H1 (cell line): ENCODE measurements at regions not wholly inside any gene's neighbourhood (a gene's known extent, or its start where the extent isn't known, plus 50 kb on each side); places are given as distances from the start of the nearest gene placed in this dataset.

ENCODE experiments used
- CTCF ChIA-PET: fragments of 300-600 bp; sonication (Branson Sonifier 250); formaldehyde crosslinking; loops from one replicate; lab custom pipeline; 2021; ENCODE audit not compliant: partially characterized antibody; lab: Charles Lee
- POLR2A ChIA-PET: fragments of 300-600 bp; sonication (Branson Sonifier 250); formaldehyde crosslinking; loops from one replicate; lab custom pipeline; 2021; ENCODE audit warnings: inconsistent platforms; ENCODE audit not compliant: partially characterized antibody; lab: Charles Lee
- DNase-seq, 2 experiments: peaks; one replicate each; pipeline versions ENCODE4 v3.0.0 to v3.0.0-alpha.2; 2010 to 2022; ENCODE audit warnings: low spot score in 2 of 2, low read depth in 1 of 2, mixed read lengths in 1 of 2
- FAIRE-seq: peaks from 2 replicates; lab custom pipeline; 2011; peaks lifted over from hg19 to GRCh38; lab: Jason Lieb, UNC
- H2AFZ ChIP-seq: 2 replicates; pipeline ENCODE4 v1.8.1; 2012; ENCODE audit warnings: low read length, inconsistent platforms
- H2AK5ac ChIP-seq: 2 replicates; pipeline ENCODE4 v1.6.1; 2013; ENCODE audit warnings: low read depth, low read length
- H2BK120ac ChIP-seq: replicated peaks from 2 replicates; pipeline ENCODE3; 2013; ENCODE audit warnings: low read depth, low read length, inconsistent platforms
- H2BK12ac ChIP-seq: 2 replicates; pipeline ENCODE4 v1.6.1; 2013; ENCODE audit warnings: low read depth, low read length
- H2BK15ac ChIP-seq: 2 replicates; pipeline ENCODE4 v1.6.1; 2013; ENCODE audit warnings: low read length
- H2BK20ac ChIP-seq: 2 replicates; pipeline ENCODE4 v1.6.1; 2013; ENCODE audit warnings: low read length
- H2BK5ac ChIP-seq: 2 replicates; pipeline ENCODE4 v1.6.1; 2013; ENCODE audit warnings: low read depth, low read length
- H3K14ac ChIP-seq: 2 replicates; pipeline ENCODE4 v1.6.1; 2013; ENCODE audit warnings: inconsistent platforms; ENCODE audit not compliant: insufficient read length
- H3K18ac ChIP-seq: 2 replicates; pipeline ENCODE4 v1.6.1; 2013; ENCODE audit warnings: low read length; ENCODE audit errors: extremely low read depth
- H3K23ac ChIP-seq: 2 replicates; pipeline ENCODE4 v1.6.1; 2013; ENCODE audit warnings: inconsistent platforms; ENCODE audit not compliant: insufficient read length
- H3K23me2 ChIP-seq: 2 replicates; pipeline ENCODE4 v1.6.1; 2013; ENCODE audit warnings: low read depth, low read length
- H3K27ac ChIP-seq: 2 replicates; pipeline ENCODE4 v1.6.1; 2011; ENCODE audit warnings: low read depth, low read length, inconsistent platforms
- H3K27me3 ChIP-seq, 4 experiments: replicated peaks in 1 of 4; 1 replicate in 1 of 4; 2 replicates in 3 of 4; pipeline versions ENCODE4 v1.6.1 to v1.8.1; 2011 to 2013; ENCODE audit warnings: low read length in 3 of 4, mild to moderate bottlenecking in 3 of 4, inconsistent platforms in 2 of 4, mixed read lengths in 2 of 4, moderate library complexity in 1 of 4; ENCODE audit not compliant: control insufficient read depth in 3 of 4, insufficient read depth in 3 of 4; ENCODE audit errors: extremely low read depth in 1 of 4
- H3K36me3 ChIP-seq, 4 experiments: 2 replicates each; pipeline versions ENCODE4 v1.6.1 to v1.8.1; 2011 to 2013; ENCODE audit warnings: mild to moderate bottlenecking in 4 of 4, low read length in 3 of 4, moderate library complexity in 2 of 4, control low read depth in 1 of 4, inconsistent platforms in 1 of 4; ENCODE audit not compliant: insufficient read depth in 4 of 4, control insufficient read depth in 2 of 4
- H3K4ac ChIP-seq: replicated peaks from 2 replicates; pipeline ENCODE3; 2013; ENCODE audit warnings: low read length, low read depth, mixed read lengths, inconsistent platforms; ENCODE audit not compliant: insufficient read length
- H3K4me1 ChIP-seq, 4 experiments: replicated peaks in 1 of 4; 1 replicate in 1 of 4; 2 replicates in 3 of 4; pipeline versions ENCODE4 v1.6.1 to v1.8.1; 2011 to 2013; ENCODE audit warnings: low read length in 3 of 4, inconsistent platforms in 2 of 4, mixed read lengths in 1 of 4; ENCODE audit not compliant: insufficient read depth in 4 of 4, control insufficient read depth in 3 of 4
- H3K4me2 ChIP-seq, 2 experiments: 2 replicates each; pipeline versions ENCODE4 v1.6.1 to v1.8.1; 2011 to 2013; ENCODE audit warnings: low read depth in 2 of 2, low read length in 2 of 2, control low read depth in 1 of 2, inconsistent platforms in 1 of 2, mild to moderate bottlenecking in 1 of 2; ENCODE audit not compliant: insufficient read depth in 1 of 2
- H3K4me3 ChIP-seq, 4 experiments: fragments of 200-600, 300-600 bp in 1 of 4; sonication (generic), shearing (Covaris generic), sonication (Bioruptor Twin) in 1 of 4; 2 replicates each; pipeline versions ENCODE4 v1.5.1 to v1.8.1; 2011 to 2016; ENCODE audit warnings: low read length in 4 of 4, low read depth in 3 of 4, control low read depth in 2 of 4, inconsistent platforms in 2 of 4, mild to moderate bottlenecking in 2 of 4, mixed read lengths in 1 of 4, moderate library complexity in 1 of 4; ENCODE audit not compliant: insufficient read depth in 2 of 4; ENCODE audit errors: extremely low read depth in 1 of 4
- H3K56ac ChIP-seq: replicated peaks from 2 replicates; pipeline ENCODE3; 2013; ENCODE audit warnings: low read depth, mild to moderate bottlenecking, mixed read lengths, low read length, inconsistent platforms; ENCODE audit not compliant: insufficient read length
- H3K79me1 ChIP-seq: 2 replicates; pipeline ENCODE4 v1.6.1; 2013; ENCODE audit warnings: low read depth, low read length, control low read depth
- H3K79me2 ChIP-seq, 2 experiments: 2 replicates each; pipeline versions ENCODE4 v1.6.1 to v1.8.1; 2012 to 2013; ENCODE audit warnings: low read length in 2 of 2, mild to moderate bottlenecking in 2 of 2, inconsistent platforms in 1 of 2; ENCODE audit not compliant: insufficient read depth in 2 of 2, control insufficient read depth in 1 of 2
- H3K9ac ChIP-seq, 4 experiments: replicated peaks in 1 of 4; 1 replicate in 1 of 4; 2 replicates in 3 of 4; pipeline versions ENCODE4 v1.6.1 to v1.8.1; 2011 to 2013; ENCODE audit warnings: low read depth in 3 of 4, low read length in 3 of 4, control low read depth in 2 of 4, mild to moderate bottlenecking in 2 of 4, moderate library complexity in 2 of 4, inconsistent platforms in 1 of 4; ENCODE audit errors: extremely low read depth in 1 of 4
- H3K9me3 ChIP-seq, 2 experiments: 2 replicates each; pipeline versions ENCODE4 v1.6.1 to v1.8.1; 2012 to 2013; ENCODE audit warnings: mild to moderate bottlenecking in 2 of 2, moderate library complexity in 2 of 2, control low read depth in 1 of 2, inconsistent platforms in 1 of 2, low read depth in 1 of 2, low read length in 1 of 2, mixed read lengths in 1 of 2; ENCODE audit not compliant: insufficient read depth in 2 of 2
- H4K20me1 ChIP-seq, 2 experiments: replicated peaks in 1 of 2; 2 replicates each; pipeline versions ENCODE3 to v1.8.1; 2011 to 2013; ENCODE audit warnings: inconsistent platforms in 2 of 2, low read length in 2 of 2, mild to moderate bottlenecking in 1 of 2; ENCODE audit not compliant: insufficient read depth in 2 of 2, control insufficient read depth in 1 of 2
- H4K5ac ChIP-seq: 2 replicates; pipeline ENCODE4 v1.6.1; 2013; ENCODE audit warnings: low read length, low read depth, mixed read lengths, inconsistent platforms; ENCODE audit not compliant: insufficient read length
- H4K8ac ChIP-seq: 2 replicates; pipeline ENCODE4 v1.8.0; 2013; ENCODE audit warnings: mild to moderate bottlenecking, moderate library complexity, low read length, inconsistent platforms; ENCODE audit not compliant: insufficient read depth; ENCODE audit errors: extremely low read depth
- H4K91ac ChIP-seq: replicated peaks from 2 replicates; pipeline ENCODE3; 2013; ENCODE audit warnings: low read length, mixed read lengths, inconsistent platforms; ENCODE audit not compliant: insufficient read length
- SRF ChIP-seq: IDR thresholded peaks from 2 replicates; pipeline ENCODE4 v1.6.1; 2011; ENCODE audit warnings: mild to moderate bottlenecking, low read depth, low read length, moderate library complexity
- TAF1 ChIP-seq: IDR thresholded peaks from 2 replicates; pipeline ENCODE4 v1.6.1; 2011; ENCODE audit warnings: mild to moderate bottlenecking, low read depth, low read length
- WGBS, 2 experiments: shearing (Covaris generic) in 1 of 2; methylation state at CpG; one replicate each; pipeline versions ENCODE4 v1.1.6 to v1.1.7; 2013 to 2015; ENCODE audit warnings: low lambda C conversion rate in 2 of 2, mixed read lengths in 2 of 2, inconsistent platforms in 1 of 2, low coverage in 1 of 2, missing lambda C conversion rate in 1 of 2; ENCODE audit not compliant: insufficient replicate concordance in 2 of 2, insufficient coverage in 1 of 2, insufficient read length in 1 of 2; ENCODE audit errors: extremely low coverage in 1 of 2, missing lambda C conversion rate in 1 of 2; 5-methylcytosine and 5-hydroxymethylcytosine counted together

DNA sequence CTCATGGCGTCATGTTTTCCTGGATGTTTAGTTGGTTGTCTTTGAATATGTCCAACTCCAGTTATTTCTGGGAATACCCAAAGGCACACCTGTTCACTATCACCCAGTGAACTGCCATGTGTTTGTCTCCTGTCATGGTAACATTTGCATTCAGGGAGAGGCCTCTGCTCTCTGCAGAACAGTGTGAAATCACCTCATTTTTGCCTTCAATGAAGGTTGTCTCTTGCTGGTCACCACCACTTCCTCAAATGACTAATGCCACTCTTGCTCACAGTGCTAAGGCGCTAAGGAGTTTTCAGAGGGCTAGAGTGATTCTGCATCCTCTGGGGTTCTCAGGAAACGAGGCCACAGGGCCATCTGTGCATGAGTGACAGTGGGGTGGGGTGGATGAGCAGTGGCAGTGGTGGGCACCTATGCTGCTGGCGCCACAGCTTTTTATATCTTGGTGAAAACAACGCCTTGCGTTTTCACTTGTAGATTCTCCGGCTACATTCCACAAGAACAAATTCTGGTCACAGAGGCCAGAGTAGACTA is 60.0 kb upstream of the ATP5PO start:
- H4K8ac ChIP-seq: no peak overlapping the region; the same call in 1 of the 2 replicates
- no peak for FAIRE-seq
- no peak overlapping the region for H4K5ac ChIP-seq
- H3K23ac ChIP-seq: no peak overlapping the region
- no peaks in the 10 kb centered on the region for H4K20me1 ChIP-seq
- ChIA-PET CTCF (interaction anchor here (1.4 kb wide), 1 partner anchor 51 kb away, joined by 5 read pairs; no protein-coding TSS in a partner anchor), POLR2A (interaction anchor here (0.6 to 1.6 kb wide), 4 partner anchors 13 to 99 kb away, joined by 3 to 4 read pairs (median 4); partner anchors contain the start of genes MRPS6 and SLC5A3)
- H3K27me3 ChIP-seq: no peaks in the 10 kb centered on the region
- H3K4me1 ChIP-seq: peaks cover 3 to 15% (median 10%) of the 10 kb centered on the region in 4 experiments; a peak in 6 of 7 replicates
- no peak overlapping the region for H3K56ac ChIP-seq
- peak overlapping the region; percentile 62; the same call in 1 of the 2 replicates for H2BK5ac ChIP-seq
- no peak overlapping the region for H3K4me2 ChIP-seq
- H3K23me2 ChIP-seq: no peaks in the 10 kb centered on the region; the same call in 1 of the 2 replicates
- no peak overlapping the region for H3K27ac ChIP-seq
- no peak overlapping the region for H3K4ac ChIP-seq
- peak overlapping the region; percentile 8 for H4K91ac ChIP-seq
- H2BK12ac ChIP-seq: peak overlapping the region; percentile 7; the same call in 1 of the 2 replicates
- no peak overlapping the region; the same call in 1 of the 2 replicates for H3K18ac ChIP-seq
- peak overlapping the region; percentile 76; the same call in 1 of the 2 replicates for H2BK15ac ChIP-seq
- H3K36me3 ChIP-seq: no peaks in the 10 kb centered on the region
- no peaks in the 10 kb centered on the region for H3K9me3 ChIP-seq
- H2BK120ac ChIP-seq: no peak overlapping the region
- H3K9ac ChIP-seq: no peak overlapping the region
- H3K79me1 ChIP-seq: no peaks in the 10 kb centered on the region
- no peak overlapping the region for H2BK20ac ChIP-seq
- 86% methylated on average over 7 of the region's 7 CpGs; no CpG with 5 or more reads in 1 of the 2 experiments for WGBS, 2 experiments
- peak in 1 of 2 experiments; percentile 39 for DNase-seq
- 0 out of 2 replicates have a peak overlapping the region, but pooled peaks have one; percentile 52 for H2AFZ ChIP-seq
- H3K14ac ChIP-seq: no peak overlapping the region
- H3K79me2 ChIP-seq: no peaks in the 10 kb centered on the region
- TF ChIP-seq TAF1: 0 out of 2 replicates have a peak, but pooled peaks have one; percentile 7
- no peak for TF ChIP-seq SRF
- no peak overlapping the region for H2AK5ac ChIP-seq
- no peak overlapping the region for H3K4me3 ChIP-seq
